NCI-H128 (cell line): ENCODE measurements at regions not wholly inside any gene's neighbourhood (a gene's known extent, or its start where the extent isn't known, plus 50 kb on each side); places are given as distances from the start of the nearest gene placed in this dataset.
"Not testable (repeated sequence)": the region's sequence is repeated elsewhere in the genome, so short reads cannot be mapped to it uniquely, and the experiment has no call there.

ENCODE experiments used
- DNase-seq: peaks from one replicate; lab custom pipeline; 2025; ENCODE audit not compliant: unreplicated experiment; lab: John Stamatoyannopoulos, UW

- no peak for DNase-seq
These were observed 269.3 kb upstream of the LYPLAL1 start for GRCh38 chr1:218904416-218904815.

- no peak for DNase-seq
These were observed 257.0 kb upstream of the LYPLAL1 start for GRCh38 chr1:218916720-218917119.

GRCh38 chr1:218917656-218918055 lies 256.0 kb upstream of the LYPLAL1 start:
- DNase-seq = no peak

GRCh38 chr1:218925777-218926176 lies 247.9 kb upstream of the LYPLAL1 start:
- DNase-seq = no peak

GRCh38 chr1:218926631-218927030 lies 247.0 kb upstream of the LYPLAL1 start:
- DNase-seq = no peak

- DNase-seq = no peak
These were observed 243.7 kb upstream of the LYPLAL1 start for GRCh38 chr1:218930000-218930399.

- DNase-seq = no peak
These were observed 243.0 kb upstream of the LYPLAL1 start for GRCh38 chr1:218930472-218931241.

GRCh38 chr1:218931324-218931723 lies 242.4 kb upstream of the LYPLAL1 start:
- DNase-seq = no peak

GRCh38 chr1:218933513-218933912 lies 240.2 kb upstream of the LYPLAL1 start:
- DNase-seq = no peak

- not testable (repeated sequence) for DNase-seq
These were observed 238.3 kb upstream of the LYPLAL1 start for GRCh38 chr1:218935408-218935807.

GRCh38 chr1:218938259-218938658 lies 235.4 kb upstream of the LYPLAL1 start:
- no peak for DNase-seq

- no peak for DNase-seq
These were observed 234.6 kb upstream of the LYPLAL1 start for GRCh38 chr1:218939095-218939494.

- no peak for DNase-seq
These were observed 231.2 kb upstream of the LYPLAL1 start for GRCh38 chr1:218942431-218942830.

- DNase-seq = no peak
These were observed 230.3 kb upstream of the LYPLAL1 start for GRCh38 chr1:218943371-218943770.

GRCh38 chr1:218945050-218945449 lies 228.6 kb upstream of the LYPLAL1 start:
- DNase-seq = no peak

GRCh38 chr1:218946147-218946546 lies 227.5 kb upstream of the LYPLAL1 start:
- DNase-seq = no peak

- no peak for DNase-seq
These were observed 225.2 kb upstream of the LYPLAL1 start for GRCh38 chr1:218948446-218948845.

GRCh38 chr1:218953386-218953785 lies 220.3 kb upstream of the LYPLAL1 start:
- no peak for DNase-seq

GRCh38 chr1:218957971-218958370 lies 215.7 kb upstream of the LYPLAL1 start:
- no peak for DNase-seq

- no peak for DNase-seq
These were observed 213.9 kb upstream of the LYPLAL1 start for GRCh38 chr1:218959784-218960183.

GRCh38 chr1:218964471-218965185 lies 209.1 kb upstream of the LYPLAL1 start:
- no peak for DNase-seq

- no peak for DNase-seq
These were observed 207.9 kb upstream of the LYPLAL1 start for GRCh38 chr1:218965821-218966220.
